Testis (tissue), 2 donors: ENCODE measurements at regions not wholly inside any gene's neighbourhood (a gene's known extent, or its start where the extent isn't known, plus 50 kb on each side); places are given as distances from the start of the nearest gene placed in this dataset.

ENCODE experiments used
- POLR2A ChIP-seq: fragments of 450-650 bp; IDR thresholded peaks from one replicate; pipeline ENCODE4 v1.6.1; 2017; ENCODE audit warnings: antibody characterized with exemption, mild to moderate bottlenecking, moderate library complexity
- TF ChIP-seq, protein P1 (sequence below), 3 experiments: fragments of 450-650 bp in 2 of 3; fragments of 200-600 bp in 1 of 3; sonication (generic) in 1 of 3; IDR thresholded peaks; one replicate each; pipeline ENCODE4 v1.5.1; 2016 to 2019; ENCODE audit warnings: antibody characterized with exemption in 3 of 3, mild to moderate bottlenecking in 2 of 3, moderate library complexity in 1 of 3

DNA sequence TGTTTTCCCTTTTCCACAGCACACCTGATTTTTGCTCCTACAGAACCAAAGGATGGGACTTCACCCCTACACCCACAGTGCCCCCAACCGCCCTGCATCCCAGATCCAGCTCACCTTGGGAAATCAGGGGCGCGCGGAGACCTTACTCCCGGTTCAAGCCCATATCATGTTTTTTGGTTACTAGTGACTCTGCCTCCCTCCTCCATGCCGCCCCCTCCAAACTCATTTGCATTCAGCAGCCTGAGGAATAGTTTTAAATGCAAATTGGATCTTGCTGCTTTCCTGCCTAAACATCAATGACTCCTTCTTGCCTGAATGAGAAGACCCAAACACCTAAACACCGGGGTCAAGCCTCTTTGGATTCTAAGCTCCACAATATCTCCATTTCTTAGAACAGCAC is 331.8 kb downstream of the TMEM114 start:
- TF ChIP-seq, protein P1, sequence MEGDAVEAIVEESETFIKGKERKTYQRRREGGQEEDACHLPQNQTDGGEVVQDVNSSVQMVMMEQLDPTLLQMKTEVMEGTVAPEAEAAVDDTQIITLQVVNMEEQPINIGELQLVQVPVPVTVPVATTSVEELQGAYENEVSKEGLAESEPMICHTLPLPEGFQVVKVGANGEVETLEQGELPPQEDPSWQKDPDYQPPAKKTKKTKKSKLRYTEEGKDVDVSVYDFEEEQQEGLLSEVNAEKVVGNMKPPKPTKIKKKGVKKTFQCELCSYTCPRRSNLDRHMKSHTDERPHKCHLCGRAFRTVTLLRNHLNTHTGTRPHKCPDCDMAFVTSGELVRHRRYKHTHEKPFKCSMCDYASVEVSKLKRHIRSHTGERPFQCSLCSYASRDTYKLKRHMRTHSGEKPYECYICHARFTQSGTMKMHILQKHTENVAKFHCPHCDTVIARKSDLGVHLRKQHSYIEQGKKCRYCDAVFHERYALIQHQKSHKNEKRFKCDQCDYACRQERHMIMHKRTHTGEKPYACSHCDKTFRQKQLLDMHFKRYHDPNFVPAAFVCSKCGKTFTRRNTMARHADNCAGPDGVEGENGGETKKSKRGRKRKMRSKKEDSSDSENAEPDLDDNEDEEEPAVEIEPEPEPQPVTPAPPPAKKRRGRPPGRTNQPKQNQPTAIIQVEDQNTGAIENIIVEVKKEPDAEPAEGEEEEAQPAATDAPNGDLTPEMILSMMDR (IDR thresholded peaks at IDR 0.05), result no peak
- no peak for TF ChIP-seq POLR2A
